Right renal cortex interstitium (tissue), 3 donors: ENCODE measurements at regions not wholly inside any gene's neighbourhood (a gene's known extent, or its start where the extent isn't known, plus 50 kb on each side); places are given as distances from the start of the nearest gene placed in this dataset.
A peak's percentile ranks its signal among the peaks of the same experiment; 100 is the strongest.

ENCODE experiments used
- DNase-seq, 3 donors: peaks; one replicate each; pipeline ENCODE4 v3.0.0-alpha.2; 2013; ENCODE audit warnings: low read depth in 3 of 3, low spot score in 2 of 3

DNA sequence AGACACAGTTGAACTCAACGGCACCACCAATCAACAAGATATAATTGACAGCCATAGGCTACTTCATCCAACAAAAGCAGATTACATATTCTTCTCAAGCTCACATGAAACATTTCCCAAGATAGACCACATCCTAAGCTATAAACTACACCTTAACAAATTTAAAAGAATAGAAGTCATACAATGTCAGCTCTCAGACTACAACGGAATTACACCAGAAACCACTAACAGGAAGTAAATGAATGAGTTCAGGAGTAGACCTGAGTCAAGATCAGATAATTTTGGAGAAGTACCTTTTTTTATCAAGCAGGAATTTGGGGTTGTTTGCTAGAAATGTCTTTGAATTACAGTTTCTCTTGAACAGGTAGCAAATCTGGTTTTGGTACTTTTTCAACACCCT is 237.8 kb downstream of the TBX18 start:
- no peak for DNase-seq

DNA sequence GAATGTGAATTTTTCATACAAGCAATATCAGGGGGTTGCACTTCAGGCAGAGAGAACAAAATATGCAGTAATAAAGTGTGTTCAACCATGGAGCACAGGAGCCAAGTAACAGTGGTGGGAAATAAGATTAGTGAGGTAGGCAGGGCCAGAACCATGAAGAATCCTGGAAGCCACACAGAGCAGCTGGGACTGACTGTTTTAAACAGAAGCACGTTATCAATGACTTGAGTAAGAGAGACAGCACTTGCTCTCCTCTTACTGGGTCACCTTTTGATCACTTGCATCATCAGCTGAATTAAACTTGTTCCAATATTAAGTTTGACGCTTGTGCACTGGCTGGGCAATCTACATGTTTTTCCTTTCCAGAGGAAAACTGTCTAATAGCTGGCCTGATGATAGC is 238.5 kb downstream of the TBX18 start:
- no peak for DNase-seq

DNA sequence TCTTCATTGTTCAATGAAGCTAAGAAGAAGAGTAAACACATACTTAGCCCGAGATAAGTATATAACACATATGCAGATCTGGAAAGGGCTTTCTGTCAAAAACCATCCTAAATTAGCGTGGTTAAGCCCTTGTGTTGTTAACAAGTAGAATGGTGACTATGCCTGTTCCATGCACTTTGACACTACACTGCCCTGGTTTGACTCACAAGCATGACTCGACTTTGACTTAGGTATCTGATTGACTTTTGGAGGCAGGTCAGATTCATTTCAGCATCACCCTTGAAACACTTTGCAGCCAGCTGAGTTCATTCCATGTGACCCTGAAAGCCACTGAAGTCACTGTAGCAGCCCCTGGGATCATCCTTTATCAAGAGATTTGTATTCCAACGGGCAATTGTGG is 239.8 kb downstream of the TBX18 start:
- no peak for DNase-seq

DNA sequence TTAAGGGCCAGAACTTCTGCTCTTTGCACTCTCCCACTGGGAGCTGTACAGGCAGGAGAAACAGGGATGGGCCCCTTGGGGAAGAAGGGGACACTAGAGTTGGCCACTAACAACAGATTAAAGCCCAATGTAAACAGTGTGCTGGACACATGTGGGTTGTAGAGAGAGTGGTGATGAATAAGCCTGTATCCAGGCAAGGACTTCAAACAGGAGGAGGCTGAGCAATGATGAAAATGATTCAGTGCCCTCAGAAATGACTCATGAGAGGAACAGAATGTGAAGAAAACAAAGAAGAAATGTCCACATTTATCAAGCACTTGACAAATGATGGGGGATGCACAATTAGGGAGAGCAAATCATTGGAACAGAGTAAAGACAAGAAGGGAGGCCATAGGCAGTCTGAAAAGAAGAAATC is 242.3 kb downstream of the TBX18 start:
- DNase-seq: no peak

DNA sequence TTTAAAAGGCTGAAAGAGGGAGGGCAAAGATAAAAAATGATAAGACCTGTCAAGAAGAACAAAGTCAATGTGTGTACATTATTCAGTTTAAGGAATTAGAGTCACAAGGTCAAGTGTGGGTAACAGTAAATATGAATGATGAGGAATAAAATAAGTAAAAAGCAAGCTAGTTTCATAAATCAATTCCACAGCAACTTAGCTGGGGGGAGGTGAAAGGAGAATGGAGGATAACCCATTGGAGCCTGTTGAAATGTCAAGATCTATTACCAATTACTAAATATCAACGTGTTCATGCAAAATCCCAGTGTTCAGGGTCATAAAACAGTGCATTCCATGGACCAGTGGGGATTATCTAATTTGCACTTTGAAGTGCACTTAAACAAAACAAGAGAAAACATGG is 242.9 kb downstream of the TBX18 start:
- no peak for DNase-seq

DNA sequence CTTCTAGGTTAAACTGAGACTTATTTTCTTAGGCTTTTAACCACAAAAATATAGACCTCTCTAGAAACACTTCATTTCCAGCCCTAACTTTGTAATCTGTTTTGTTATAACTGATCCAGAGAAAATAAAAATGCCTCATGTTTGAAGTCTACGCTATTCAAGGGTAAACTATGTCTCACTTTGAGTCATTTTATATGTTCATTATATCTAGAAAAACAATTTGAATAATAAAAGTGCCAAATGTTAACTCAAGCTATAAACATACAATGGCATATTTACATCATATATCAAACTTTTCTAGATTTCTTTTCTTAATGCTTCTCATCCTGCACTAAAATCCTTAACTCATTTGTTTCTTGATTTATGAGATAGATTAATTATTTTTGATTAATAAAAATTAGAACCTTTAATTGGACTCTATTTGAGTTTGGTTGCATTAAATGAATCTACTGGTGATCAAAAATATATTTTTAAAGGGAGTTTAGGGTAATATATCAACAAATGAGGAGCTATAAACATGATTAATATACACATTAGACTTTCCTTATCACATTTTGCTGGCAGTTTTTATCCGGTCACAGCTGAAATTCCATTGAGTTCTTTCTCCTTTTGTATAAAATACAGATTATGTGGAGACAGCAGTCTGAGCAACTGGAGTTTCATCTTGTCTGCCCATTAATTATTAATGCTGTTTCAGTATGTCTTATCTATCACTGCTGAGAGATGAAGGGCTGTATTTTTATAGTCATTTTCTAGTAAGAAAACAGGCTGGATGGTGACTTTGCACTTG is 246.5 kb downstream of the TBX18 start:
- peak in 1 of 3 donors; percentile 32 for DNase-seq

DNA sequence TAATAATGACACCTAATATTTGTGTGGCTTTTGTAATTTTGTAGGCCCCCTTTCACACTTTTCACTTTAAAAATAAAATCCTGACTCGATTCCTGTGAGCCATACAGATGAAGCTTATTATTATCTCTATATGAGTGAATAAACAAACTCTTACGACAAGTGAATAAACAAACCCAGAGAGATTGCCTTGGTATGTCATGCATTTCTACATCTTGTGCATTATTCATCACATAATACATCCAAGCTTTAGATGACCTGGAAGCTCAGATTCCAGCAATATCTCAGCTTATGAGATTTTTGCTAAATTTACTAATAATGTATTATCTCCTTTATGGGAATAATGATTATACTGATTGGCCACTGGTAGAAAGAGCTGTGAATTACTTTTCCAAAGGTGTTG is 248.2 kb downstream of the TBX18 start:
- DNase-seq: no peak

DNA sequence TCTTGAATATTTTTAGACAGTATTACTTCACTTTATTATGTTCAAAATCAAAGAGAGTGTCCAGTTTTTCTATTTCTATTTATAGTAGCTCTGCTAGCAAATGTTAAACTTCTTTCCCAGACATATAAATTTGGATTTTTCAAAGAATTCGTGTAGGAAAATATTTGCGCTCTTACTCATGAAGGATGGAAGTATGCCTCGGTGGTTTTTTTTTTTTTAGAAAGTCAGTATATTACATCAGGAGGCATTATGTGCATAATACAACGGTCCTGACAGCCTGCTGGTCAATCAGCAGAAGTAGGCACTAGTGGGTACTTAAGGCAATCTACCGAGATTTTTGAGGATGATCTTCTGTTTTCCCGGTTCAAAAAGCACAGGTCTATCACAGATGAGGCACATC is 249.3 kb downstream of the TBX18 start:
- no peak for DNase-seq

DNA sequence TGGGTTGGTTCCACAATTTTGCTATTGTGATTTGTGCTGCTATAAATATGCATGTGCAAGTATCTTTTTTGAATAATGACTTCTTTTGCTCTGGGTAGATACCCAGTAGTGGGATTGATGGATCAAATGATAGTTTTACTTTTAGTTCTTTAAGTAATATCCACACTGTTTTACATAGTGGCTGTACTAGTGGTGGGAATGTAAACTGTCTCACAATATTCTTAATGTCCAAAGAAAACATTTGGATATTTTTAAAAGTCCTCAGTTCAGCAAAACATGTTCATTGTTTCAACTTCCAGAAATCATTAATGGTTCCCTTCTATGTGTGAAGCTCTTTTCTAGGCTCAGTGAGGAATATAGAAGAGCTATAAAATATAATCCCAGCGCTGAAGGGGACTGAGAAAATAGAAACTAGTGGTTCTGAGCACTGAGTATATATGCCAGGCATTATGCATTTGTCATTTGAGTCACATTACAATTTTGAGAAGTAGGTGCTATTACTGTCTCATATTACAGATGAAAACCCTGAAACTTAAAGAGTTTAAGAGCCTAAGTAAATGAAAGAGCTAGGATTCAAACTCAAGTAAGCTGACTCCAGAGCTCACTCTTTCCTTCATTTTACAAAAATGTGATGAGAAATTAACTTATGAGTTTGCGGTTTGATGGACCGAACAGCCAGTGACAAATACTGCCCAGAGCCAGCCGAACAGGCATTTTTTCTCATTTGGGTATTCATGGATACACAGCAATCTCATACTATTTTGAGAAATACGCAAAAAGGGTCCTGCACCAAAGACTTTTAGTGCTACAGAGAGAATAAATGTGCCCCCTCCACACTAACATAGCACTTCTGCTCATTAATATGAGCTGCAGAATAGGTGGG is 250.1 kb downstream of the TBX18 start:
- DNase-seq: no peak

DNA sequence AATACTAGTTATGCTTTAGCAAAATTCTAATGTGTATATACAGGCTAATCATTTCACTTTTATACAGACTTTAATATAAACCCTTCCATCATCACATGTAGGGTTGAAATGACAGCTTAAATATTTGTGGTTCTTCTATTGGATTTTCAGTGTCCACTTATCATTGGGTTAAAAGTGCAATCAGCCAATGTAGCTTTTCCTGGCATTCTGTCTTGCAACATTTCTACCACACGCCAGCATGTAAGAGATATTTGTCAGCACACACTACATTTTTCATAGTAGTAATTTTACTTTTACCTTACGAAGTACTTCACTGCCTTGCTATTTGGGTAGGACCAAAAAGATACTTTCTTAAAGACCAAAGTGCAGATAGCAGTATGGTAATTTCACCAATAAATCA is 252.0 kb downstream of the TBX18 start:
- DNase-seq: no peak

DNA sequence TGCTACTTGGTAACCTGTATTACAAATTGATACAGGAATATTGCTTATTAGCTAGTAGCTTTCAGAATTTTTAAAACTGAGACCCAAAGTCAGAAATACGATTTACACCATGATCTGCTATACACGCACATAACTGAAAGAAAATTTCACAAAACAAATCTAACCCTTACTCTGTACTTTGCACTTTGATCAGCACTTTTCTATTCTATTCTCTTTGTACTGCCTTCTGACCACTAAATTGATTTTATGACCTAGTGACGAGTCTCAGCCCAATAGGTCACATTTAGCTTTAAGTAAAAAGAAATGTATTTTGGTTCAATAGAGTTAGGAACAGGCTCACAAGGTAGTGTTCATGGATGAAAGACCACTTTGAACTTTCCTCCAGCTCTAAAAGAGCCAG is 252.5 kb downstream of the TBX18 start:
- no peak for DNase-seq

DNA sequence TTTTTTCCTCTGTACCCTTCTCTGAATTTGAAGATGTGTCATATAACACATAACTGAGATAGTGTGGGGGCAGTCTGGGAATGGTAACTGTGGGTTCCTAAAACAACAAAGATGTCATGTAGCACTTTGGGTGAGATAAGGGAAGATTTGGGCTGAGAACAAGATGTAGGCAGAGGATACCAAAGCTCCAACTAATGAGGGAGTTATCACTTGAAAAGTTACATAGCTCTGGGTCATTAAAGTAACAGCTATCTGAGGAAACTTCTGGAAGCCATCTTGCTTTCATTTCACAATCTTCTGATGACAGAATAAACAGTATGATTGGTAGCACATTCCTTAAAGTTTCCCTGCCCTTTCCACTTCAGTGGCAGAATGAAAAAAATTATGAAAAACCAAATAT is 255.4 kb downstream of the TBX18 start:
- no peak for DNase-seq

DNA sequence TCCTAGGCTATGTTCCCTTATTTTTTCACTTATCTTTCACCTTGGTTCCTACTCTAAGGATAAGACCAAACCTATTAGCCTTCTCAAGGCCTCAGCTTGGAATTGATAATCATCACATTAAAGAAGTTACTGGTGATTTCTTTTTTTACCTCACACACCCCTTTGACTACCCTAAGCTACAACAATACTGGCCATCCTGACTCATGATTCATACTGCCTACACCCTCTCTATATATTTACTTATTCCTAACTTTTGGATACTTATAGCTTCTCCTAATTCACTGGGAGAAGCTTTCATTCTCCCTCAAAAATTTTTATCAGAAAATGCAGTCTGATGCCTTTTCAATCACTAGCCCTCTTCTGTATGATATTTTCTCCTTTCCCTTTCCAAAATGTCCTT is 256.1 kb downstream of the TBX18 start:
- DNase-seq: no peak

DNA sequence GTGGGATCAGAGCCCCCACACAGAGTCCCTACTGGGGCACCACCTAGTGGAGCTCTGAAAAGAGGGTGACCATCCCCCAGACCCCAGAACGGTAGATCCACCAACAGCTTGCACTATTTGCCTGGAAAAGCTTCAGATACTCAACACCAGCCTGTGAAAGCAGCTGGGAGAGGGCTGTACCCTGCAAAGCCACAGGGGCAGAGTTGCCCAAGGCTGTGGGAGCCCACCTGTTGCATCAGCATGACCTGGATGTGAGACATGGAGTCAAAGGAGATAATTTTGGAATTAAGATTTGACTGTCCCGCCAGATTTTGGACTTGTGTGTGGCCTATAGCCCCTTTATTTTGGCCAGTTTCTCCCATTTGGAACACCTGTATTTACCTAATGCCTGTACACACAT is 260.4 kb downstream of the TBX18 start:
- DNase-seq: no peak

DNA sequence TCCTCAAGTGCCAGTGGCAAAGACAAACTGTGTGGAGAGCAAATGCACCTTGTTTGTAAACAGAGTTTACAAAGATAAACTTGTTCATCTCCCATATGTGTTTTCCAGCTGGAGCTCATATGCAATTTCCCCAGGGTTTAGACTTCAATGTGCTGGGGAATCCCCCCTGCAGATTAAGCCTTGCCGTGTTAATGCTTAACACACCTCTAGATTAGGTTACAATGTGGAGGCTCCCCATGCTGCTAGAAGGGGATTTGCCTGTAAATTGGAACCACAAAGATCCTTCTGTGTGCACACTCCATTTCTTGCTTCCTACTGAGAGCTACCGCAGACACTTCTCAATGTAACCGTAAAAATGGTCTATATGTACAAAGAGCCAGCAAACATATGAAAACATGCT is 263.1 kb downstream of the TBX18 start:
- no peak for DNase-seq

DNA sequence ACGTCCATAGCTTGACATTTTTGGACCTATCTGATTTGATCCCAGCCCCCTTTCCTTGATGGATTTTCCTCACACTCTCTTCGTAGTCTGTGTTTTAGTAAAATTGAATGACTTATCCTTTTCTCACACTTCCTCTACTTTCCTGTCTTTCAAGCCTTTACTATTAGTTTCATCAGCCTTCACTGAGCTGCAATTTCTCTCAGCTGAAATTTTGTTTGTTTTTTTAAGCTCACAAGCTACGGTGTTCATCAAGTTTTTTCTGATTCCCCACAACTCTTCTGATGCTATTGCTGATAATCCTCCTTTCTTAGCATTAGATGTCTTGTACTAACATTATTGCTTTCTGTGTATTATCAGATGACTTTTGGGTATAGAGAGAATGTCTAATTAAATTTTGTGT is 263.7 kb downstream of the TBX18 start:
- no peak for DNase-seq

DNA sequence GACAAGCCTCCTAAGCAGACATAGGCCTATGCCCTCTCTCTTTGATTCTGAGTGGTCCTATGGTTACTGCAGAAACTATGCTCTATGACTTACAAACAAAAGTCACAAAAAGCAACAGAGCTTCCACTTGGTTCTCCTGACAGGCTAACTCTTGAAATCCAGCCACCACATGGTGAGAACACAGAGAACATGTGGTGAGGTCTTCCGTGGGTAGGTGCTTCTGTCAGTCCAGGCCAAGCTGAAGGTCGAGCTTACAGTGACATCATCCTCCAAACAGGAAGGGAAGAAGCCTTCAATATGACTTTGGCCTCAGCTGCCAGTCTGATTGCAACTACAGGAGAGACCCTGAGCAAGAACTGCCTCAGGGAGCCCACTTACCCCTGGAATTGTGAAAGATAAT is 265.5 kb downstream of the TBX18 start:
- DNase-seq: no peak

DNA sequence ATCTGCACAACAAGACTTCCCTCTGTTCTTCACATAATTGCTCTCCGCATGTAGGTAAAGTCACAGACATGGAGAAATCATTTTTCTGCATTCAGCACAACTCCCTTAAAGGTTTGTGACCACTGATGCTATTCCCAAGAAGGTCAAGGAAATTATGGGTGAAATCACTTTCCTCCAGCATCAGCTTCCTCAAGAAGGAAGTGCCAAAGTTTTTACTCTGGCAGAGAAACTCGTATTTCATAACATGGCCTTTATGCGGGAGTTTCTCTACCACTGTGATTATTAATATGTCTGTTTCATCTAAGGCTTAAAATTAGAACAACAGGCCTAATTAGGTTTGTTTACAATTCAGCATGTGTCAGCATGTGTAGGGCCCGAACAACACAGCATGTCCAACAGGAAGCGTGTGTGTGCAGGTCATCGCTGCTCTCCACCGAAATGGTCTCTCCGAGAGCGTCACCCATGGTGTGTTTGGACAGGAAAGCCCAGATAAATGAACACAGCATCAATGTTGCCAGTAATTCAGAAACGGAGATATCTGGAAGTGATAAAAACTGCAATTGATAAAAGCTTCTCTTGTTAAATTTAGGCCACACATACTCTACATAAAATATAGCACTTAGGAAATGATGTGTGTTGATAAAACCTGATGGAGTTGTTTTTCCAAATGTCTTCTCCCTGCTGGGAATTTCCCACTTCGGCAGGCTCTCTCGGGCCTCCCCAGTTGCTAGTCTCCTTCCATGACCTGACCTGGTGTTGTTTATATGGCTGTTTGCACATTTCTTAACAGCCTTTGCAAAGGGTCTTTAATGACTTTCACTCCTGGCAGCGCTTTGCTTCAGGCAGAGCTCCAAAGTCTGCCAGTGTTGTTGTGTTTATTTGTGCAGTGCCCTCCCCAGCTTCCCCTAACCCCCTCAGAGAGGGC is 265.1 kb upstream of the CEP162 start:
- no peak for DNase-seq

DNA sequence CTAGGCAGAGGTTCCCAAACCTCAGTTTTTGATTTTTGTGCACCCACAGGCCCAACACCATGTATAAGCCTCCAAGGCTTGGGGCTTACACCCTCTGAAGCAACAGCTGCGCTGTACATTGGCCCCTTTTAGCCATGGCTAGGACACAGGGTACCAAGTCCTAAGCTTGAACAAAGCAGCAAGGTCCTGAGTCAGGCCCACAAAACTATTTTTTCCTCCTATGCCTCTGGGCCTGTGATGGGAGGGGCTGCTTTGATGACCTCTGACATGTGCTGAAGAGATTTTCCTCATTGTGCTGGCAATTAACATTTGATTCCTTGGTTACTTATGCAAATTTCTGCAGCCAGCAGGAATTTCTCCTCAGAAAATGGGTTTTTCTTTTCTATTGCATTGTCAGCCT is 262.2 kb upstream of the CEP162 start:
- DNase-seq: no peak

DNA sequence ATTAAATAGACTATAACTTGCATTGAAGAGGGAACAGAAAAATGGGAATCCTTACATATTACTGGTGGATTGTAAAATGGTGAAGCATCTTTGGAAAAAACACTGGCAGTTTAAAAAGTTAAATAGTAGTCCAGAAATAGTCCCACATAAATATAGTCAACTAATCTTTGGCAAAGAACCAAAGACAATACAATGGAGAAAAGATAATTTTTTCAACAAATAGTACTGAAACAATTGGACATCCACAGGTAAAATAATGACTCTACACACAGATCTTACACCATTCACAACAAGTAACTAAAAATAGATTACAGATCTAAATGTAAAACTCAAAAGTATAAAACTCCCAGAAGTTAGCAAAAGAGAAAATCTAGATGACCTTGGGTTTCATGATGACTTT is 259.1 kb upstream of the CEP162 start:
- DNase-seq: no peak

DNA sequence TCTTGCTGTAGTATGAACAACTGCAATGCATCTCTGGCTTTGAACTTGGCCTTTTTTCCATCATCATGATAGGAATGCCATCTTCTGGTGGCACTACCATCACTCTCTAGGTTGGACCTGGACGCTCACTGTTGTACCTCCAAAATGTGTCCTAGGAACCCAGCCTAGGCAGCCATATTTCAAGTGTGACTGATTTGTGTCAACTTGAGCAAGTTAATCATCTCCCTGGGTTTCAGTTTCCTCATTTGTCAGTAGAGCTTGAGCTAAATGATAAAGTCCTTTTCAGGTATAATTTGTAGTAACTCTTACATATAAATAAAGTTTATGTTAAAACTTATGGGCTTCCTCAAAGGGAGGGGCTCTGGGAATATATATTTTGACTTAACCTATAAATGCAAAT is 241.7 kb upstream of the CEP162 start:
- no peak for DNase-seq
